ENCODE measurements at regions not wholly inside any gene's neighbourhood (a gene's known extent, or its start where the extent isn't known, plus 50 kb on each side); places are given as distances from the start of the nearest gene placed in this dataset.

DNA sequence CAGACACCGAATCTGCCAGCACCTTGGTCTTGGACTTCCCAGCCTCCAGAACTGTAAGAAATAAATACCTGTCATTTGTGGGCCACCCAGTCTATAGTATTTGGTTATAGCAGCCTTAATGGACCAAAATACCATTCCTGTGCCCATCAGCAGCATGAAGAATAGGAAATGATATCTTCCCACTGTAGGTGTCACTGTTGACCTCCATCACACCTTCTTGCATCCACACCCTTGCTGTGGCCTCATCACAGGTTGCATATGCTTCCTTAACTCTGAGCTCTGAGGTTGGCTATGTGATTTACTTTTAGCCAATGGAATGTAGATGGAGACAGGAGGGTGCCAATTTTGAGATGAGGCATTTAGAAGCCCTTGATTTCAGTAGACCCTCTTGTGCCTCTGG lies 242.0 kb upstream of the TSHZ3 start:
- Histone ChIP-seq H3K36me3 (ENCODE audit: control insufficient read depth, insufficient read depth, low read length) (no peaks in the 10 kb centered on the region), H3K18ac (ENCODE audit: low read length) (no peak overlapping the region), H4K8ac (ENCODE audit: low read depth, low read length) (no peak overlapping the region), H3K27me3 (ENCODE audit: insufficient read depth, low read length, poor library complexity) (no peaks in the 10 kb centered on the region), H3K4ac (ENCODE audit: low read depth, low read length) (no peak overlapping the region), H3K79me1 (ENCODE audit: low read length) (no peaks in the 10 kb centered on the region), H3K4me3 (ENCODE audit: low read length) (no peak overlapping the region), H2BK15ac (replicated peaks; ENCODE audit: low read depth) (no peak overlapping the region), H3K79me2 (ENCODE audit: control insufficient read depth, insufficient read depth, low read length) (no peaks in the 10 kb centered on the region), H4K5ac (ENCODE audit: low read length) (no peak overlapping the region), H3K23ac (ENCODE audit: low read length) (no peak overlapping the region), H2BK5ac (ENCODE audit: low read length) (no peak overlapping the region), H3K4me2 (ENCODE audit: low read length) (no peak overlapping the region), H3K9ac (ENCODE audit: low read length) (no peak overlapping the region), H2AK5ac (ENCODE audit: low read length) (no peak overlapping the region), H3K4me1 (ENCODE audit: control insufficient read depth, low read depth, low read length) (no peaks in the 10 kb centered on the region), H2BK120ac (ENCODE audit: low read depth, low read length) (no peak overlapping the region), H3K56ac (ENCODE audit: low read length) (no peak overlapping the region), H3K27ac (ENCODE audit: low read depth, low read length) (no peak overlapping the region)
- peak; percentile 19 for DNase-seq
- no CpG with 5 or more reads among the region's 1 CpG for WGBS (ENCODE audit: extremely low coverage, insufficient coverage, low lambda C conversion rate)

DNA sequence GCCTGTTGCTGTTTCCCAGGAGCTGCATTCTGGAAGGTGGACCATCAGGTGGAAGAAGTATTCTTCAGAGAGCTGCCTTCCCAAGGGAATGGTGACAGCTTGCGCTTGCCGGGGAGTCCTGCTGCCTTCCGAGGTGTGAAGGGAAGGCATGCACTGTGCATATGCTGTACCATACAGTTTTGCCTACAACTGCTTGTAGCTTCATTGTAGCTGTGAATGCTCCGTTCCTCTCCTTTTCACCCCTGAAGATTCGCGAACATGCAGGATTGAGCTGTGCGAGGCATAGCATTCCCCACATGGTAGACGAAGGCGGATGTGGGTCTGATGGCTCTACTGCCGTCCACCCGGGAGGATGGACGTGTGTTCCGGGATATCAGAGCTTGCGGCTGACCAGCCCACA lies 243.2 kb upstream of the TSHZ3 start:
- Histone ChIP-seq H3K18ac (ENCODE audit: low read length) (no peak overlapping the region), H3K79me2 (ENCODE audit: control insufficient read depth, insufficient read depth, low read length) (no peaks in the 10 kb centered on the region), H3K56ac (ENCODE audit: low read length) (no peak overlapping the region), H3K4me1 (ENCODE audit: control insufficient read depth, low read depth, low read length) (no peaks in the 10 kb centered on the region), H4K5ac (ENCODE audit: low read length) (no peak overlapping the region), H2BK120ac (ENCODE audit: low read depth, low read length) (no peak overlapping the region), H3K79me1 (ENCODE audit: low read length) (no peaks in the 10 kb centered on the region), H3K27ac (ENCODE audit: low read depth, low read length) (no peak overlapping the region), H3K36me3 (ENCODE audit: control insufficient read depth, insufficient read depth, low read length) (no peaks in the 10 kb centered on the region), H3K23ac (ENCODE audit: low read length) (no peak overlapping the region), H2BK5ac (ENCODE audit: low read length) (no peak overlapping the region), H3K4ac (ENCODE audit: low read depth, low read length) (no peak overlapping the region), H2BK15ac (replicated peaks; ENCODE audit: low read depth) (no peak overlapping the region), H3K4me3 (ENCODE audit: low read length) (no peak overlapping the region), H2AK5ac (ENCODE audit: low read length) (no peak overlapping the region), H3K9ac (ENCODE audit: low read length) (no peak overlapping the region), H4K8ac (ENCODE audit: low read depth, low read length) (no peak overlapping the region), H3K27me3 (ENCODE audit: insufficient read depth, low read length, poor library complexity) (no peaks in the 10 kb centered on the region), H3K4me2 (ENCODE audit: low read length) (no peak overlapping the region)
- DNase-seq: no peak
- WGBS (ENCODE audit: extremely low coverage, insufficient coverage, low lambda C conversion rate): no CpG with 5 or more reads among the region's 14 CpGs

- H4K5ac ChIP-seq (ENCODE audit: low read length): no peak overlapping the region
- no peaks in the 10 kb centered on the region for H3K79me2 ChIP-seq (ENCODE audit: control insufficient read depth, insufficient read depth, low read length)
- H2AK5ac ChIP-seq (ENCODE audit: low read length): no peak overlapping the region
- no peak overlapping the region for H3K9ac ChIP-seq (ENCODE audit: low read length)
- no peak overlapping the region for H2BK15ac ChIP-seq (replicated peaks; ENCODE audit: low read depth)
- WGBS (ENCODE audit: extremely low coverage, insufficient coverage, low lambda C conversion rate): no CpG with 5 or more reads among the region's 6 CpGs
- H3K56ac ChIP-seq (ENCODE audit: low read length): no peak overlapping the region
- no peak overlapping the region for H3K4me2 ChIP-seq (ENCODE audit: low read length)
- no peak overlapping the region for H3K4ac ChIP-seq (ENCODE audit: low read depth, low read length)
- no peak overlapping the region for H3K23ac ChIP-seq (ENCODE audit: low read length)
- no peak overlapping the region for H2BK5ac ChIP-seq (ENCODE audit: low read length)
- no peak for DNase-seq
- H3K4me1 ChIP-seq (ENCODE audit: control insufficient read depth, low read depth, low read length): no peaks in the 10 kb centered on the region
- no peaks in the 10 kb centered on the region for H3K79me1 ChIP-seq (ENCODE audit: low read length)
- no peak overlapping the region for H4K8ac ChIP-seq (ENCODE audit: low read depth, low read length)
- H3K27ac ChIP-seq (ENCODE audit: low read depth, low read length): no peak overlapping the region
- H3K27me3 ChIP-seq (ENCODE audit: insufficient read depth, low read length, poor library complexity): no peaks in the 10 kb centered on the region
- H3K36me3 ChIP-seq (ENCODE audit: control insufficient read depth, insufficient read depth, low read length): no peaks in the 10 kb centered on the region
- H3K4me3 ChIP-seq (ENCODE audit: low read length): no peak overlapping the region
- no peak overlapping the region for H2BK120ac ChIP-seq (ENCODE audit: low read depth, low read length)
- H3K18ac ChIP-seq (ENCODE audit: low read length): no peak overlapping the region
These were observed 245.5 kb upstream of the TSHZ3 start for GRCh38 chr19:31594701-31595100.

- DNase-seq: no peak
- H3K4me1 ChIP-seq (ENCODE audit: control insufficient read depth, low read depth, low read length): no peaks in the 10 kb centered on the region
- no peaks in the 10 kb centered on the region for H3K27me3 ChIP-seq (ENCODE audit: insufficient read depth, low read length, poor library complexity)
- H2AK5ac ChIP-seq (ENCODE audit: low read length): no peak overlapping the region
- H3K18ac ChIP-seq (ENCODE audit: low read length): no peak overlapping the region
- H3K23ac ChIP-seq (ENCODE audit: low read length): no peak overlapping the region
- H3K9ac ChIP-seq (ENCODE audit: low read length): no peak overlapping the region
- H4K8ac ChIP-seq (ENCODE audit: low read depth, low read length): no peak overlapping the region
- H2BK15ac ChIP-seq (replicated peaks; ENCODE audit: low read depth): no peak overlapping the region
- no CpG with 5 or more reads among the region's 4 CpGs for WGBS (ENCODE audit: extremely low coverage, insufficient coverage, low lambda C conversion rate)
- no peak overlapping the region for H2BK5ac ChIP-seq (ENCODE audit: low read length)
- no peak overlapping the region for H3K27ac ChIP-seq (ENCODE audit: low read depth, low read length)
- no peak overlapping the region for H3K4me2 ChIP-seq (ENCODE audit: low read length)
- no peaks in the 10 kb centered on the region for H3K36me3 ChIP-seq (ENCODE audit: control insufficient read depth, insufficient read depth, low read length)
- H3K79me2 ChIP-seq (ENCODE audit: control insufficient read depth, insufficient read depth, low read length): no peaks in the 10 kb centered on the region
- H4K5ac ChIP-seq (ENCODE audit: low read length): no peak overlapping the region
- no peak overlapping the region for H3K56ac ChIP-seq (ENCODE audit: low read length)
- H3K79me1 ChIP-seq (ENCODE audit: low read length): no peaks in the 10 kb centered on the region
- no peak overlapping the region for H2BK120ac ChIP-seq (ENCODE audit: low read depth, low read length)
- H3K4me3 ChIP-seq (ENCODE audit: low read length): no peak overlapping the region
- no peak overlapping the region for H3K4ac ChIP-seq (ENCODE audit: low read depth, low read length)
These were observed 246.3 kb upstream of the TSHZ3 start for GRCh38 chr19:31595521-31595920.

GRCh38 chr19:31596751-31597150 lies 247.5 kb upstream of the TSHZ3 start:
- H3K9ac ChIP-seq (ENCODE audit: low read length): no peak overlapping the region
- no peak overlapping the region for H3K4ac ChIP-seq (ENCODE audit: low read depth, low read length)
- H3K23ac ChIP-seq (ENCODE audit: low read length): no peak overlapping the region
- no peak overlapping the region for H3K56ac ChIP-seq (ENCODE audit: low read length)
- no peak overlapping the region for H3K4me3 ChIP-seq (ENCODE audit: low read length)
- no peak overlapping the region for H4K5ac ChIP-seq (ENCODE audit: low read length)
- H3K18ac ChIP-seq (ENCODE audit: low read length): no peak overlapping the region
- no peaks in the 10 kb centered on the region for H3K79me2 ChIP-seq (ENCODE audit: control insufficient read depth, insufficient read depth, low read length)
- no peak overlapping the region for H2BK15ac ChIP-seq (replicated peaks; ENCODE audit: low read depth)
- no peak overlapping the region for H2BK5ac ChIP-seq (ENCODE audit: low read length)
- H3K36me3 ChIP-seq (ENCODE audit: control insufficient read depth, insufficient read depth, low read length): no peaks in the 10 kb centered on the region
- no peaks in the 10 kb centered on the region for H3K4me1 ChIP-seq (ENCODE audit: control insufficient read depth, low read depth, low read length)
- H3K27me3 ChIP-seq (ENCODE audit: insufficient read depth, low read length, poor library complexity): no peaks in the 10 kb centered on the region
- H3K4me2 ChIP-seq (ENCODE audit: low read length): no peak overlapping the region
- no peak overlapping the region for H2AK5ac ChIP-seq (ENCODE audit: low read length)
- H3K79me1 ChIP-seq (ENCODE audit: low read length): no peaks in the 10 kb centered on the region
- no peak overlapping the region for H4K8ac ChIP-seq (ENCODE audit: low read depth, low read length)
- DNase-seq: no peak
- no CpG with 5 or more reads among the region's 8 CpGs for WGBS (ENCODE audit: extremely low coverage, insufficient coverage, low lambda C conversion rate)
- H2BK120ac ChIP-seq (ENCODE audit: low read depth, low read length): no peak overlapping the region
- no peak overlapping the region for H3K27ac ChIP-seq (ENCODE audit: low read depth, low read length)

DNA sequence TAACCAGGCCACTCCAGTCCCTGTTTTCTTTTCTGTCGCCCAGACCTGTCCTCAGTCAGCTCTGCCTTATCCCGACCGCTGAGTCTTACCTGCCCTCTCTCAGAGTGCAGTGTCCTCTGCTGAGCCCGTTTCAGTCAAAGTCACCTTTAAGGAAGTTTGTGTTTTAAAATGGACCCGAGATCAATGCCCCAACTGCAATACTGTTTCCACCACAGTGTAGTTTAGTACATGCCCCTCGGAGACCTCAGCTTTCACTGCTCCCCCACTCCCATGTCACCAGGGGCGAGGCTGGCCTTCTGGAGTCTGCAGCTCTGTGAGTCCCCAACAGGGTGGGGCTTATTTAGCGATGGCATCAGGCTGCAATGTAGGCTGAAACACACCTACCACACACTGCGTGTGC lies 248.4 kb upstream of the TSHZ3 start:
- Histone ChIP-seq H4K5ac (ENCODE audit: low read length) (no peak overlapping the region), H3K36me3 (ENCODE audit: control insufficient read depth, insufficient read depth, low read length) (no peaks in the 10 kb centered on the region), H3K27me3 (ENCODE audit: insufficient read depth, low read length, poor library complexity) (no peaks in the 10 kb centered on the region), H2BK15ac (replicated peaks; ENCODE audit: low read depth) (no peak overlapping the region), H3K4me2 (ENCODE audit: low read length) (no peak overlapping the region), H3K27ac (ENCODE audit: low read depth, low read length) (no peak overlapping the region), H3K4me3 (ENCODE audit: low read length) (no peak overlapping the region), H3K4ac (ENCODE audit: low read depth, low read length) (no peak overlapping the region), H3K18ac (ENCODE audit: low read length) (no peak overlapping the region), H3K79me1 (ENCODE audit: low read length) (no peaks in the 10 kb centered on the region), H2BK5ac (ENCODE audit: low read length) (no peak overlapping the region), H3K23ac (ENCODE audit: low read length) (no peak overlapping the region), H4K8ac (ENCODE audit: low read depth, low read length) (no peak overlapping the region), H3K9ac (ENCODE audit: low read length) (no peak overlapping the region), H2AK5ac (ENCODE audit: low read length) (no peak overlapping the region), H3K79me2 (ENCODE audit: control insufficient read depth, insufficient read depth, low read length) (no peaks in the 10 kb centered on the region), H3K4me1 (ENCODE audit: control insufficient read depth, low read depth, low read length) (no peaks in the 10 kb centered on the region), H2BK120ac (ENCODE audit: low read depth, low read length) (no peak overlapping the region), H3K56ac (ENCODE audit: low read length) (no peak overlapping the region)
- no peak for DNase-seq
- no CpG with 5 or more reads among the region's 9 CpGs for WGBS (ENCODE audit: extremely low coverage, insufficient coverage, low lambda C conversion rate)

All from mesendoderm (in vitro differentiated cells).